T-helper 2 cell treated with Interferon-gamma antibody and Interleukin-4, amounts not matched to agents 100 ng/mL and 5 ng/mL, for 36 hours (primary cell): ENCODE measurements at regions not wholly inside any gene's neighbourhood (a gene's known extent, or its start where the extent isn't known, plus 50 kb on each side); places are given as distances from the start of the nearest gene placed in this dataset.
"Not testable (repeated sequence)": the region's sequence is repeated elsewhere in the genome, so short reads cannot be mapped to it uniquely, and the experiment has no call there.

ENCODE experiments used
- intact Hi-C: fragments of 100-400 bp; cut with micrococcal nuclease; formaldehyde crosslinking; loops from one replicate; pipeline ENCODE4 v1.15.1; 2023

- intact Hi-C loops, result no loop called here
Observed at GRCh38 chr2:160550048-160550447, 56.4 kb upstream of the RBMS1 start.

GRCh38 chr2:160551259-160551658, 57.7 kb upstream of the RBMS1 start:
- intact Hi-C loops, result no loop called here

- intact Hi-C loops, result no loop called here
Observed at GRCh38 chr2:160555420-160556071, 61.9 kb upstream of the RBMS1 start.

- intact Hi-C loops, result no loop called here
Observed at GRCh38 chr2:160557903-160558302, 64.3 kb upstream of the RBMS1 start.

- intact Hi-C loops, result no loop called here
Observed at GRCh38 chr2:160558531-160558930, 64.9 kb upstream of the RBMS1 start.

- intact Hi-C loops, result no loop called here
Observed at GRCh38 chr2:160561551-160562295, 68.1 kb upstream of the RBMS1 start.

GRCh38 chr2:160562730-160563129, 69.1 kb upstream of the RBMS1 start:
- intact Hi-C loops, result no loop called here

- intact Hi-C loops, result loop anchor here (2.0 kb wide), 1 partner anchor 76 kb away; no protein-coding TSS in a partner anchor
Observed at GRCh38 chr2:160564591-160564990, 71.0 kb upstream of the RBMS1 start.

- intact Hi-C loops, result loop anchor here (2.0 kb wide), 1 partner anchor 76 kb away; no protein-coding TSS in a partner anchor
Observed at GRCh38 chr2:160565099-160565845, 71.7 kb upstream of the RBMS1 start.

GRCh38 chr2:160566717-160567116, 73.1 kb upstream of the RBMS1 start:
- intact Hi-C loops, result no loop called here

- intact Hi-C loops, result no loop called here
Observed at GRCh38 chr2:160568856-160569255, 75.2 kb upstream of the RBMS1 start.

GRCh38 chr2:160570376-160570775, 76.8 kb upstream of the RBMS1 start:
- intact Hi-C loops, result no loop called here

GRCh38 chr2:160574468-160575140, 81.0 kb upstream of the RBMS1 start:
- intact Hi-C loops, result no loop called here

- intact Hi-C loops, result no loop called here
Observed at GRCh38 chr2:160575368-160575767, 81.8 kb upstream of the RBMS1 start.

- intact Hi-C loops, result no loop called here
Observed at GRCh38 chr2:160576054-160576499, 82.5 kb upstream of the RBMS1 start.

GRCh38 chr2:160577081-160577480, 83.5 kb upstream of the RBMS1 start:
- intact Hi-C loops, result not testable (repeated sequence)

- intact Hi-C loops, result no loop called here
Observed at GRCh38 chr2:160581035-160581434, 87.4 kb upstream of the RBMS1 start.

GRCh38 chr2:160581448-160581847, 87.8 kb upstream of the RBMS1 start:
- intact Hi-C loops, result no loop called here

- intact Hi-C loops, result no loop called here
Observed at GRCh38 chr2:160582081-160582480, 88.5 kb upstream of the RBMS1 start.

- intact Hi-C loops, result no loop called here
Observed at GRCh38 chr2:160582490-160583145, 89.0 kb upstream of the RBMS1 start.

- intact Hi-C loops, result no loop called here
Observed at GRCh38 chr2:160583146-160583535, 89.5 kb upstream of the RBMS1 start.
